Adipocyte (in vitro differentiated cells): ENCODE measurements at regions not wholly inside any gene's neighbourhood (a gene's known extent, or its start where the extent isn't known, plus 50 kb on each side); places are given as distances from the start of the nearest gene placed in this dataset.

Experiments used
- DNase-seq: peaks from one replicate; pipeline ENCODE4 v3.0.0-alpha.2; 2015; ENCODE audit warnings: low read depth
- H3K27me3 ChIP-seq: replicated peaks from 2 replicates; pipeline ENCODE4 v1.7.0; 2013; ENCODE audit warnings: mild to moderate bottlenecking, low read length, moderate library complexity; ENCODE audit not compliant: control insufficient read depth, insufficient read depth
- H3K36me3 ChIP-seq: 2 replicates; pipeline ENCODE4 v1.7.0; 2013; ENCODE audit warnings: low read length, mild to moderate bottlenecking, moderate library complexity; ENCODE audit not compliant: control insufficient read depth, insufficient read depth, severe bottlenecking
- H3K4me1 ChIP-seq: 2 replicates; pipeline ENCODE4 v1.7.0; 2013; ENCODE audit warnings: mild to moderate bottlenecking, low read length, moderate library complexity; ENCODE audit not compliant: control insufficient read depth, insufficient read depth
- H3K4me3 ChIP-seq: 2 replicates; pipeline ENCODE4 v1.7.0; 2013; ENCODE audit warnings: mild to moderate bottlenecking, low read length, moderate library complexity
- H3K9ac ChIP-seq: 2 replicates; pipeline ENCODE4 v1.7.0; 2013; ENCODE audit warnings: mild to moderate bottlenecking, low read length, moderate library complexity
- H3K9me3 ChIP-seq: 2 replicates; pipeline ENCODE4 v1.7.0; 2013; ENCODE audit warnings: mild to moderate bottlenecking, low read length, moderate library complexity; ENCODE audit not compliant: control insufficient read depth

DNA sequence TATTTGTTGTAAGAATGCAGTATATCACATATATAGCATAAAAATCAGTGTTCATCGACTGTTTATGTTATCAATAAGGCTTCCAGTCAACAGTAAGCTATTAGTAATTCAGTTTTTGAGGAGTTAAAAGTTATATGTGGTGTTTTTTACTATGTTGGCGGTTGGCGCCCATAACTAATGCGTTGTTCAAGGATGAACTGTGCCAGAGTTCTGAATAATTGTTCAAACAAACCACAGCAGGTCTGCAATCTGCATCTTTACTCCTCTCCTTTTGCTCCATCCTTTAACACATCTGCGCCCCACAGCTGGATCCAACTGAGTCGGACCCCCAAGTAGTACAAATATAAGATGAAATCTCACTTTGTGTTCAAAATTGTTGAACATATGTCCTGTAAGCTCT lies 836.1 kb downstream of the LTN1 start:
- no peaks in the 10 kb centered on the region for H3K9me3 ChIP-seq
- H3K4me1 ChIP-seq, result no peaks in the 10 kb centered on the region
- H3K4me3 ChIP-seq, result no peak overlapping the region
- no peaks in the 10 kb centered on the region for H3K27me3 ChIP-seq
- no peak for DNase-seq
- no peak overlapping the region for H3K9ac ChIP-seq
- no peaks in the 10 kb centered on the region for H3K36me3 ChIP-seq

DNA sequence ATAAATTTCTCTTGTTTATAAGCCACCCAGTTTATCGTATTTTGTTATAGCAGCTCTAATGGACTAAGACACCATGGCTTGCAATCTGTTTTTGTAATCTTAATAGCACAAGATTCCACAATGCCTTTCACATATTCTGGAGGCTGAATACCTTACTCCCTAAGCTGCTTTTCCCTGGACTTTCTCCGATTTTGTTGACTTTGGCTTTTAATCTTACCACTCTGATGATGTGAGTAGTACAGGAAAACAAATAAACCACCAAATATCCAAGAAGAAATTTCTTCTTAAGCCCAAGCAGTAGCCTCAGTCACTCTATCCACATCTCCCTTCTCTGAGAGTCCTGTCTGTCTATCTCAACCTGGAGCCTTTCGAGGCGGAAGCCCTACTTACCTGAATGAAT lies 838.6 kb downstream of the LTN1 start:
- peak; percentile 61 for DNase-seq
- Histone ChIP-seq H3K4me1 (no peaks in the 10 kb centered on the region), H3K27me3 (no peaks in the 10 kb centered on the region), H3K4me3 (no peak overlapping the region), H3K36me3 (no peaks in the 10 kb centered on the region), H3K9ac (no peak overlapping the region), H3K9me3 (no peaks in the 10 kb centered on the region)

DNA sequence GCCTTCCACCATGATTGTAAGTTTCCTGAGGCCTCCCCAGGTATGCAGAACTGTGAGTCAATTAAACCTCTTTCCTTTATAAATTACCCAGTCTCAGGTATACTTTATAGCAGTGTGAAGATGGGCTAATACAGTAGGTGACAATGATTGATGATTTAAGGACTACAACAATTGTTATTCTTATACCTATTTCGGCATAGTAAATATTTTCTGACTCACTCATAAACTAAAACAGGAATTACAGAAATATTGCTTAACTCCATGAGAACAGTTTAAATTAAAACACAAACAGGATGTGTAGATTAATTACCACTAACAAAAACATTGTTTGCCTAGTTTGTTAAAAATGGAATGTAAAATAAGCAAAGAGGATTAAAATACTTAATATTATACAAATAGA lies 839.9 kb downstream of the LTN1 start:
- Histone ChIP-seq H3K4me3 (no peak overlapping the region), H3K4me1 (peaks cover 3% of the 10 kb centered on the region), H3K36me3 (no peaks in the 10 kb centered on the region), H3K27me3 (no peaks in the 10 kb centered on the region), H3K9me3 (no peaks in the 10 kb centered on the region), H3K9ac (no peak overlapping the region)
- DNase-seq, result no peak

DNA sequence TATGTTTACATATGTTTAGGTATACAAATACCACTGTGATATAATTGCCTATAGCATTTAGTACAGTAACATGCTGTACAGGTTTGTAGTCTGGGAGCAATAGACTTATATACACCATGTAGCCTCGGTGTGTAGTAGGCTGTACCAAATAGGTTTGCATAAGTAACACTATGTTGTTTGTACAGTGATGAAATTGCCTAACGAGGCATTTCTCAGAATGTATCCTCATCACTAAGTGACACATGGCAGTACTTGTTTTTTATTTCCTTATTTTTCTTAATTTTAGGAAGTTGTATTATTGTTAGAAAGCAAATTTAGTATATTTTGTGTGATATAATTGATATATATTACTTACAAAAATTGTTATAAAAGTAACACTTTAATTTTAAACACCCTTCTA lies 840.9 kb downstream of the LTN1 start:
- Histone ChIP-seq H3K4me1 (peaks cover 3% of the 10 kb centered on the region), H3K9ac (no peak overlapping the region), H3K27me3 (no peaks in the 10 kb centered on the region), H3K9me3 (no peaks in the 10 kb centered on the region), H3K36me3 (no peaks in the 10 kb centered on the region), H3K4me3 (no peak overlapping the region)
- no peak for DNase-seq

DNA sequence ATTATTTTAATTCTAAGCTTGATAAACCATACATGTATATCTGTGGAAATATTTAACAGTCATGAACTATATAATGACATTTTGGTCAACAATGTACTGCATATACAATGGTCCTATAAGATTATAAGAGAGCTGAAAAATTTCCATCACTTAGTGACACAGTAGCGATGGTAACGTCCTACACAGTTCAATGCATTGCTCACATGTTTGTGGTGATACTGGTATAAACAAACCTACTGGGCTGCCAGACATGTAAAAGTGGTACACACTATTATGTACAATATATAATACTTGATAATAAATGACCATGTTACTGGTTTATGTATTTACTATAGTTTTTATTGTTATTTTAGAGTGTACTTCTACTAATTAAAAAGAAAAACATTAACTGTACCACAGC lies 841.9 kb downstream of the LTN1 start:
- Histone ChIP-seq H3K4me1 (peaks cover 3% of the 10 kb centered on the region), H3K27me3 (no peaks in the 10 kb centered on the region), H3K36me3 (no peaks in the 10 kb centered on the region), H3K9me3 (no peaks in the 10 kb centered on the region), H3K9ac (no peak overlapping the region), H3K4me3 (no peak overlapping the region)
- no peak for DNase-seq

DNA sequence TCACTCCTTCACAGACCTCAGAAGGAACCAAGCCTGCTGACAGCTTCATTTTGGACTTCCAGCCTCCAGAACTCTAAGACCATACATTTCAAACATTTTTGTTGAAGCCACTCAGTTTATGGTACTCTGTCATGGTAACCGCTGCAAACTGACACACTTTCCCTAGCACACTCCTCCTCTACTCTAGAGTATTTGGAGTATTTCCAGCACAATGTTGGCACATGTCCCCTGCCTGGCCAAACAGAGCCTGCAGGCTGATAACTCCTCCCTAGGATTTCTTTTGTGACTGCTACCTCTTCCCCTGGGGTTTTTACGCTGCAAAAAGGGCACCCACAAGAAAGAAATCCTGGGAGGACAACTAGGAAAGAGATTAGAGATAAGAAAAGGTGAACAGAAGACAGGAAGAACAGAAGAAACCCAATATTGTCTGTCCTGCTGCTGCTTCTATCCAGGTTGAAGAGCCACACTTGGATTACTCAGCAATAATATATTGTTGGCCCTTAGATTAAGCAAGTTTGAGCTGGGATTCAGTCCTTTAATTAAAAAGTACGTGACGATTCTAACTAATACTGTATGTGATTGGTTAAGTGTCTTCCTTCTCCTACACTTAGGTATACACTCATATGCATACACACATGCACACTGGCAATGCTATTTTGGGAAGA lies 844.1 kb downstream of the LTN1 start:
- Histone ChIP-seq H3K4me3 (no peak overlapping the region), H3K9ac (no peak overlapping the region), H3K9me3 (no peaks in the 10 kb centered on the region), H3K36me3 (no peaks in the 10 kb centered on the region), H3K4me1 (peaks cover 3% of the 10 kb centered on the region), H3K27me3 (no peaks in the 10 kb centered on the region)
- no peak for DNase-seq

DNA sequence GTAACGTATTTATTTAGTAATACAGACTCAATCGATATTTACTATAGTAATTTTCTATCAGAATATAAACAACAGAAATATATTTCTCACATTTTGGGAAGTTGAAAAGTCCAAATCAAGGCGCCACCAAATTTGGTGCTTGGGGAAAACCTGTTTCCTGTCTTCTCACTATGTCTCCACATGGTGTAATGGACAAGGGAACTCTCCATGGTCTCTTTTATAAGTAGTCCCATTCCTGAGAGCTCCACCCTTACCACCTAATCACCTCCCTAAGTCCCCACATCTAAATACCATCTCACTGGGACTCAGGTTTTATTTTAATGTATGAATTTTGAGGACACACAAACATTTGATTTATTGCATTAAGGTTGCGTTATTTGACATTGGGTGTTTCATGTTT lies 848.0 kb downstream of the LTN1 start:
- H3K27me3 ChIP-seq, result no peaks in the 10 kb centered on the region
- H3K9me3 ChIP-seq, result no peaks in the 10 kb centered on the region
- peaks cover 9% of the 10 kb centered on the region for H3K4me1 ChIP-seq
- no peak for DNase-seq
- no peaks in the 10 kb centered on the region for H3K36me3 ChIP-seq
- H3K9ac ChIP-seq, result no peak overlapping the region
- H3K4me3 ChIP-seq, result no peak overlapping the region

DNA sequence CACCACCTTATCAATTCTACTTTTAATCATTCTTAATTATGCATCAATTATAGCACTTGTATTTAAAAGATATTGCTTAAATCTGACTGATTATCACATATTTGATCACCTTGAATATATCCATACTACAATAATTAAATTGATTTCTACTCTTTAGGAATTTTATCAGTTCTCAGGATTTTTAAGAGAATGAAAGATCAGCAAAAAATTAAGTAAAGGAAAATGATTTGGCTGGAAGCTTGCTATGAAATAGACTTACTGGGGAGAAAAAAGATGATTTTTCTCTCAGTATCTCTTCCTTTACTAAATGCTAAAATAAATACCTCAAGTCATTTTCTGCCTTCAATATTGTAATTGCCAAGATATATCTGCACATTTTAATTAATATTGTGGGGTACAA lies 848.6 kb downstream of the LTN1 start:
- Histone ChIP-seq H3K36me3 (no peaks in the 10 kb centered on the region), H3K27me3 (no peaks in the 10 kb centered on the region), H3K4me1 (peaks cover 9% of the 10 kb centered on the region), H3K9ac (no peak overlapping the region), H3K4me3 (no peak overlapping the region), H3K9me3 (no peaks in the 10 kb centered on the region)
- DNase-seq, result no peak

DNA sequence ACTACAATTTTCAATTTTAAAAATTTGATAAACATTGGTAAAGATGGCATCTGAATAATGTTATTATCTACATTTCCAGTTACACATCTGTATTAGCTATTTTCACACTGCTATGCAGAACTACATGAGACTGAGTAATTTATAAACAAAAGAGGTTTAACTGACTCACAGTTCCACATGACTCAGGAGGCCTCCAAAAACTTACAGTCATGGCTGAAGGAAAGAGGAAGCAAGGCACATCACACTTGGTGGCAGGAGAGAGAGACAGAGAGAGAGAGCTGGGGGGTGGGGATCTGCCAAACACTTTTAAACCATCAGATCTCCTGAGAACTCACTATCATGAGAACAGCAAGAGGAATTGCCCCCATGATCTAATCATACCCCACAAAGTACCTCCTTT lies 850.0 kb downstream of the LTN1 start:
- no peak overlapping the region for H3K9ac ChIP-seq
- no peak overlapping the region for H3K4me3 ChIP-seq

DNA sequence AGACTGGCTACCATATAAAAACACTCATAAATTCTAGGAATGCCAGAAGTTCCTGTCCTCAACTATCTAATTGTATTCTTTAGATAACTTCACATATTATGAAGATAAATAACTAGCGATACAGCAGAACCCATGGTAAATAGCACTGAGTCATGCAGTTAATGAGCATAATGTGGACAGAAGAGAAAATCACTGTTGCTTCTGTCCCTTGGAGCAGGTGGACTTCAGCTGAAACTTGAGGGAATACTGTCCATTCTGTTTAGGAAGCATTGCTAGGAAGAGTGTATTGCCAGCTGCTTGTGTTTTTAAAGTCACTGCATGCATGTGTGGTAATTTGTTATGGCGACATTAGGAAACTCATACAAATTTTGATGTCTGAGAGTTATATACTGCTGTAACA lies 854.4 kb downstream of the LTN1 start:
- H3K9ac ChIP-seq, result no peak overlapping the region
- peaks cover 6% of the 10 kb centered on the region for H3K4me1 ChIP-seq
- DNase-seq, result no peak
- H3K36me3 ChIP-seq, result no peaks in the 10 kb centered on the region
- H3K4me3 ChIP-seq, result no peak overlapping the region
- no peaks in the 10 kb centered on the region for H3K9me3 ChIP-seq
- no peaks in the 10 kb centered on the region for H3K27me3 ChIP-seq

More for the DNA sequence above, 850.0 kb downstream of the LTN1 start:
- no peaks in the 10 kb centered on the region for H3K27me3 ChIP-seq
- no peaks in the 10 kb centered on the region for H3K9me3 ChIP-seq
- peaks cover 6% of the 10 kb centered on the region for H3K4me1 ChIP-seq
- DNase-seq, result peak; percentile 66
- no peaks in the 10 kb centered on the region for H3K36me3 ChIP-seq

DNA sequence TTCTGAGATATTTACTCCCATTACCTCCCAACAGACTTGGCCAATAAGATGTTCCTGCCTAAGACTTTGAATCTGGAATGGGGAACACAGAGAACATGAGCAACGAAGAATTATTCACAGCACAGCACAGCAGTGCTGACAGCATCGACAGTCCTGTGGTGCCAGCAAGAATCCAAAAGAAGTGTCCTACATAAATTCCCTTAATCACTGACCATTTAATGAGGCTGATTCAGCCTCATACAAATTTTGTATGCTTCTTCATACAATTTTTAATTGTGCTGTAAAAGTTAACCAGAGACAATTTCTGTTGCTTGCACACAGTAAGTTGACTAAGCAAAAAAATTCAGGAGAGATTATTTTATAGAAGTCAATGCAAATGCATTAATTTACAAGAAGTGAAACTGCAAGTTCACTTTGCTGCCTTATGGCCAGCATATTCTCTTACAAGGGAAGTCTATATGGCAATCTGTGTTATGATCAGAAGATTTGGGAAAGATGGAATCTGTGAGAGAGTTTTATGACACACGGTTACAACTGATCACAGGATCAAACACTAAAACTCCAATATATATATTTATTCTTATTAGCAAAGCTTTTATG lies 855.9 kb downstream of the LTN1 start:
- Histone ChIP-seq H3K9me3 (no peaks in the 10 kb centered on the region), H3K9ac (no peak overlapping the region), H3K27me3 (no peaks in the 10 kb centered on the region), H3K4me1 (peaks cover 11% of the 10 kb centered on the region), H3K4me3 (no peak overlapping the region), H3K36me3 (no peaks in the 10 kb centered on the region)
- DNase-seq, result no peak

DNA sequence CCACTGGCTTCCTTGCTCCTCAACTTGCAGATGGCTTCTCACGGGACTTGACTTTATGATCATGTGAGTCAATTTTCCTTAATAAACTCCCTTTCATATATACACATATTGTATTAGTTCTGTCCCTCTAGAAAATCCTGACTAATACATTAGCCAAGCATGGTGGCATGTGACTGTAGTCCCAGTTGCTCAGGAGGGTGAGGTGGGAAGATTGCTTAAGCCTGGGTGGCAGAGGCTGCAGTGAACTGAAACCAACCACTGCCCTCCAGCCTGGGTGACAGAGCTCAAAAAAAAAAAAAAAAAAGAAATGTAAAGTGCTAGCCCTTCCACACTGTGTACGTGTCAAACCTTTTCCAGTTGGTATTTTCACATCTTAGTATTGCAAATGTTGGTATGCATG lies 857.0 kb downstream of the LTN1 start:
- Histone ChIP-seq H3K36me3 (no peaks in the 10 kb centered on the region), H3K4me1 (peaks cover 11% of the 10 kb centered on the region), H3K9me3 (no peaks in the 10 kb centered on the region), H3K9ac (no peak overlapping the region), H3K27me3 (no peaks in the 10 kb centered on the region), H3K4me3 (no peak overlapping the region)
- no peak for DNase-seq
